ENCODE measurements at regions not wholly inside any gene's neighbourhood (a gene's known extent, or its start where the extent isn't known, plus 50 kb on each side); places are given as distances from the start of the nearest gene placed in this dataset.
A peak's percentile ranks its signal among the peaks of the same experiment; 100 is the strongest.
"Not testable (repeated sequence)": the region's sequence is repeated elsewhere in the genome, so short reads cannot be mapped to it uniquely, and the experiment has no call there.

DNA sequence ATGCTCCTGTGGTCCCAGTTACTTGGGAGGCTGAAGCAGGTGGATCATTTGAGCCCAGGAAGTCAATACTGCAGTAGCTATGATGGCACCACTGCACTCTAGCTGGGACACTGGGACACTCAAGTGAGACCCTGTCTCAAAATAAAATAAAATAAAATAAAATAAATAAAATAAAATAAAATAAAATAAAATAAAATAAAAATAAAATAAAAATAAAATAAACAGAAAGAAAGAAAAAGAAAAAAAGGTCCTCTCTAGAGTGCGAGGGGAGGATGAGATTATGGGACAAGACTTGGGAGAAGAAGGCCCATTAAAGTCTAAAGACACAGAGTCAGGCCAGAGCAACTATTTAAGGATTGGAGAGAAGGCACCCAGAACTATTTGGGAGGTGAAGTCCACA is 172.5 kb downstream of the IER5 start:
- DNase-seq, result no peak

DNA sequence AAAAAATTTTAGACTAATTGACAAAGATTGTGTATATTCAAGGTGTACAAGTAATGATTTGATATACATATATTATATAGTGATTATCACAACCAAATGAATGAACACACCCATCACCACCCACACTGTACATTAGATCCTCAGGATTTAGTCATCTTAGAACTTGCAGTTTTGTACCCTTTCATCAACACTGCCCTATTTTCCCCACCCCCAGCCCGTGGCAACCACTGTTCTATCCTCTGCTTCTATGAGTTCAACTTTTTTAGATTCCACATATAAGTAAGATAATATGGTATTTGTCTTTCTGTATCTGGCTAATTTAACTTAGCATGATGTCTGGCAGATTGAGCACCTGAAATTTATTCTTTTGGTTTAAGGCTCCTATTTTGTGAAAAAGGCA is 173.6 kb downstream of the IER5 start:
- no peak for DNase-seq

DNA sequence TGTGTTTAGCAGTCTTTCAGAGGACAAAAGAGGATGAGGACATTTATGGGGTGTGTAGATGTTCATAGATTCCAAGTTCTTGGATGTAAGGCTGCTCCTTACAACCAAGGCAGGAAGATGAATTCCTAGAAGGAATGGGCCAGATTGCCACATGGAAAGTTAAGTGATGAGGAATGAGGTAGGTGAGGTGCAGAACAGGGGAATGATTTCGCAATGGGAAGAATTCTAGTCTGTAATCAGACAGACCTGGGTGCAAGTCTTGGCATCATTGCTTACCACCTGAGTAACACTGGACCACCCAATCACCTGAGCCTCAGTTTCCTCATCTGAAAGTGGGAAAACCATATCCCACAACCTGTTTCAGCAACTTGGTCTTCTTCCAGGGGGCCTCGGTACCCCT is 174.9 kb downstream of the IER5 start:
- DNase-seq, result no peak

DNA sequence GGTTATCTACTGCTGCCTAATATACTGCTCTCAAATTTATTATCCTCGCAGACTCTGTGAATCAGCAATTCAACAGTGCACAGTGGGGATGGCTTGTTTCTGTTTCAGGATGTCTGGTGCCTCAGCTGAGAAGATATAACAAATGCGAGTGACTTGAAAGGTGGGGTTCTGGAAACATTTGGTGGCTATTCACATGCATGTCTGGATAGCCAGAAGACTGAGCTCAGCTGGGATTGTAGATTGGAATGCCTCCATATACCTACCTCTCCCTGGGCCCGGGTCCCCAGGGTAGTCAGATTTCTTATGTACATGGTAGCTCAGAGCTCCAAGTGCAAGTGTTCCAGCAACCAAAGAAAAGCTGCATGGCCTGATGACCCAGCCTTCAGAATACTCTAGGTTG is 176.3 kb downstream of the IER5 start:
- no peak for DNase-seq

DNA sequence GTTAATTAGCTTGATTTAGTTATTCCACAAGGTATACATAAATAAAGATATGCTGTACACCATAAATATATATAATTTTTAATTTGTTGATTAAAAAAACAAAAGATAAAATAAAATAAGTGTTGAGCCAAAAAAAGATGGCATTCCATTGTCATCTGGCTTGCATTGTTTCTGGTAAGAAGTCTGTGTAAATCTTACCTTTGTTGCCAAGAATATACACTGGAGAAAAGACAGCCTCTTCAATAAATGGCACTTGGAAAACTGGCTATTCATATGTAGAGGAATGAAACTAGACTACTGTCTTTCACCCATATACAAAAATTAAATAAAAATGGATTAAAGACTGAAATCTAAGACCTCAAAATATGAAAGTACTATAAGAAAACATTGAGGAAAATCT is 196.5 kb downstream of the IER5 start:
- no peak for DNase-seq

DNA sequence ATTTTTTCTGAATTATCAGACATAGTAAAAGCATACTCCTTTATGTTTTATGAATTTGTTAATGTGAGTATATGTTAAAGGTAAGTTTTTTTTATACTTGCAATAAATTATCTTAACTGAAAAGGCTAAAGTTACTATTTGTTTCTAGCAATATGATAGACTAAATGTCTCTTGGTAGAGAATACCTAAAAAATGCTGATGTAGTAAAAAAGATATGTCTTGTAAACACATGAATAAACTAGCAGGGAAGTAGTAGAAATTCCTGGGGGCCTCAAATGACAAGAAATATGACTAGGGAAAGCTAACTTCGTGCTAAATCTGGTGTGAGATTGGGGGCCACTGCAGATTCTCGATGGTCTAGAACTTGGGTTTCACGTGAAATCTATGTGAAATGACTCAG is 188.1 kb upstream of the CACNA1E start:
- no peak for DNase-seq

DNA sequence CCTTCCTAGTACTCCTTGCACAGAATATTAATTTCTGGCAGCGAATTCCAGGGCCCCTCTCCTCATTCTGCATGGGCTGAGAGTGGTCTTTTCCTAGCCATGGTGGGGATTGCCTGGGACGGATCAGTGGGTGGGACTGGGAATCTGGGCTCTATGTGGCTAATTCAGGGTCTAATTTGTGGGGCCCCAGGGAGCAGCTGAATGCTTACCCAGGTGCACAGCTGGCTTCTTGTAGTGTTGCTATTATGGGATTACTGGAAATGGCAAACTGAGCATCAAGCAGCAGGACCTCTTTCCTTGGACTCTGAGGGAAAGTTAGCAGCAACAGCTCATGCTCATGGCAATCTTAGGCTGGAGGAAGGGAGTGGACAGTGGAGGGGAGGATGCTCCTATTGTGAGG is 187.1 kb upstream of the CACNA1E start:
- DNase-seq, result no peak

DNA sequence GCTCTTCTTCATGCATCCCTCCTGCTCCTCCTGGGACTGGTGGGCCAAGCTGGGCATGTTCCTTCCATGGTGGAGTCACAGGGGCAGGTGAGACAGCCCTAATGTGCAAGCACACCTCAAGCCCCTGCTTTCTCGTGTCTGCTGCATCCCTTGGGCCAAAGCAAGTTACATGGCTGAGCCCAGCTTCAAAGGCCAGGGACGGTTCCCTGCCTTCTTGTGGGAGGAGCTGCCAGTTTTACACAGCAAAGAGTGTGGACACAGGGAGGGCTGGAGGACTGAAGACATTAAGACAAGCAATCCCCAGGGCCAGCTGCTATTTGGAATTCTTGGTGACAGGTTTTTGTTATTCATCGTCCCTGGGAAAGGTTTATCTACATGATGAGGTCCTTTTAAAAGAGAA is 175.2 kb upstream of the CACNA1E start:
- DNase-seq, result no peak

DNA sequence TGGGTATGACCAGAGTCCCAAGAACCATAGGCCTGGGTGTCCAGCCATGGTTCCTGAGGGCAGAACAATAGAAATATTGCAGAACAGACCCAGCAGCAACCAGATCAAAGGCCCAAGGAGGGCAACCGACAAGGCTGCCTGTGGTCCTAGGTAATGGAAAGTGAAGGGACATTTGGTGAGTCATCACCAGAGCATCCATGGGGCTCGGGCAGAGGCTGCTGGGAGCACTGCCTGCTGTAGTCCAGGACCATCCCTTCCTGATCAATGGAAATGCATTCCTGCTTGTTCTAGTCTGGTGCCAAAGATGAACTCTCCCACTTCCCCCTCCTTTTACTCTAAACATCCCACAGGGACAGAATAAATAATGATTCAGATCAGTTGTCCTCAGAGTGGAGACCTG is 172.8 kb upstream of the CACNA1E start:
- DNase-seq, result no peak

DNA sequence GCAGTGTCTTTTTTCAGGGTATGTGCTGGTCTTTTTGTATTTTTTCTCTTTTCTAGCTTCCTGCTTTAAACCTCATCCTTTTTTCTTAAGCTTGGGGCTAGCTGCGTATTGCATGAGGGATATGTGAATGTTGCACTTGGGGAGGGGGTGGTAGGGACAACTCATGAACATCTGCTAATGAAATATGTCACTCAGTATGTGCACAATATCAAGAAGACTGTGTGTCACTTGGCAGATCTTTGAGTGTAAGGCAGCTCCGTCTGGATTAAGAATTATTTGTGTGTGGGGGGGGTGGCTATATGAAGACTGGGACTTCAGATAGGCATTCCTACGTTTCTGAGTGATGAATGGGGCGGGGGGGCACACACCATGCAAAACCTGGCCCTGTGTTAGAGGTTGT is 170.4 kb upstream of the CACNA1E start:
- DNase-seq, result no peak

DNA sequence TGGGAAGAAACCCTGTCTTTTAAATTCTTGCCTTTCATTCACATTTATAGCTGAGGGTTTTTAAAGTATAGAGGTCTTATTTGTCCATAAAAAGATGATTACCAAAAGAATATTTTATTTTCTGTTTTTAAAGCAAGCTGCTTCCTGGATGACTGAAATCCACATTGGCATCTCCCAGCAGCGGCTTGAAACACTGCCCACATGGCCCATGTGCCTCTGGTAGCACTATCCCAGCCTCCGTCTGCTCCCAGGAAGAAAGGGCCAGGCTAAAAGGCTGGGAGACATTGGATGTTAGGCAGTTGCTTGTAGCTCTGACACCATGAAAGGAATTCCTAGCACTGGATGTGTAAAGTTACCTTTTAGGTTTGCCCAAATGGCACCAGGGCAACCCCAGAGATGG is 169.9 kb upstream of the CACNA1E start:
- no peak for DNase-seq

DNA sequence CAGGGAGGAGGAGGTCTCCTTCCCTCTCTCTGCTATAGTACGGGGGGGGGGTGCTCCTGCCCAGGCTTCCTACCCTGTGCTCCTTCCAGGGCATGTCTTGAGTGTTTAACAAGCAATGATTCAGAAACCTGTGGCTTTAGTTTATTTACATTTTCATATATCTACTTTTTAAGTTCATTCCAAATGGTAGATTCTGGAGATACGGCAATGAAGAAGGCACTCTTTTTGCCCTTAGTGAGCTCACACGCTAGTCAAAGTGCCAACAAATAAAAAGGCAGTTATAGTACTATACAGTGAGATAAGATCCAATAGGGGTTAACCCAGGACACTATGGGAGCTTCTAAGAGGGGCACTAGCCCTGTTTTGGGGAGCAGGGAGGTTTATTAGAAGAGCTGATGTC is 169.3 kb upstream of the CACNA1E start:
- no peak for DNase-seq

DNA sequence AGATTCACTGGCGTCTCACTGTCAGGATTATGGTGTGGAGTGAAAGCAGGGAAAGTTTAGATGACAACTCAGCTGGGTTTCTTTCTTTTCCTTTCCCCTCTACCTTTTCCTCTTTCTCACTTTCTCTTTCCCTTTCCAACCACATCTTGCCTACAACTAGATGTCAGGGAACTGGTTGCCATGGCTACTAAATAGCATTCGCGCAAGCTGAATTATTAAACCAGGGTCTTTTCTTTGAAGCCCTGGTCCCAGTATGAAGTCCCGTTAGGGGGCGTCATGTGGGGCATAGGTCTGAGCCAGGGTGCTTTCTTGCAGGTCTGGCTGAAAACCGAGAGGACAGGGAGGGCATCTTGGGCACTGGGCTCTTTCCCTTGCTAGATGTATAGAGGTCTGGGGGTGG is 168.4 kb upstream of the CACNA1E start:
- DNase-seq, result no peak

DNA sequence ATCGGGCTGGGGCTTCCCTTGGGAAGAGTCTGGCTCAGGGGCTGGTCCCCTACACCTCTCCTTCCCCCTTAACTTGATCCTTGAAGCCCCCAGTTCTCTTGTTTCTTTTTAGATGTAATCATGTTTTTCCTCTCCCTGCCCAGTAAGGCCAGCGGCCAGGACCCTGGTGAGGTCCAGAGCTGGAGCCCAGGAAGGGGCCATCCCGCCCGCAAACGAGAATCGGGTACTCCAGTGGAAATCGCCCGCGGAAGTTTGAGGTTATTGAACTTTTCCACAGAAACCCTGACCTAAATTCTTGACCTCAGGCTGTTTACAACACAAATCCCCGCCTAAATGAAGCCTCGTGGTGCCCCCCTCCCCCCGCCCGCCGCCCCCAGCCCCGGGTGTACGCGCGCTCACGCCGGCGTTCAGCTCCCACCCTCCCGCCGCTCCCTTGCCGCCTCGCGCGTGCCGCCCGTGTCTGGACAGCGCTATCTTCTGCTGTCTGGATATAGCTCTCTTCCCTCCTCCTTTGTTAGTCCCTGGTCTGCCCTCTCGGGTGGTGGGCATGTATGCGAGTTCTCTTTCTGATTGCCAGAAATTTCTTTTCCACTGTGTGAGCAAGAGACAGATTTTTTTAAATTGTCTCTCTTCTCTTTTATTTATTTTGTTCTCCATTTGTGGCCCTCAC is 165.9 kb upstream of the CACNA1E start:
- peak; percentile 24 for DNase-seq

DNA sequence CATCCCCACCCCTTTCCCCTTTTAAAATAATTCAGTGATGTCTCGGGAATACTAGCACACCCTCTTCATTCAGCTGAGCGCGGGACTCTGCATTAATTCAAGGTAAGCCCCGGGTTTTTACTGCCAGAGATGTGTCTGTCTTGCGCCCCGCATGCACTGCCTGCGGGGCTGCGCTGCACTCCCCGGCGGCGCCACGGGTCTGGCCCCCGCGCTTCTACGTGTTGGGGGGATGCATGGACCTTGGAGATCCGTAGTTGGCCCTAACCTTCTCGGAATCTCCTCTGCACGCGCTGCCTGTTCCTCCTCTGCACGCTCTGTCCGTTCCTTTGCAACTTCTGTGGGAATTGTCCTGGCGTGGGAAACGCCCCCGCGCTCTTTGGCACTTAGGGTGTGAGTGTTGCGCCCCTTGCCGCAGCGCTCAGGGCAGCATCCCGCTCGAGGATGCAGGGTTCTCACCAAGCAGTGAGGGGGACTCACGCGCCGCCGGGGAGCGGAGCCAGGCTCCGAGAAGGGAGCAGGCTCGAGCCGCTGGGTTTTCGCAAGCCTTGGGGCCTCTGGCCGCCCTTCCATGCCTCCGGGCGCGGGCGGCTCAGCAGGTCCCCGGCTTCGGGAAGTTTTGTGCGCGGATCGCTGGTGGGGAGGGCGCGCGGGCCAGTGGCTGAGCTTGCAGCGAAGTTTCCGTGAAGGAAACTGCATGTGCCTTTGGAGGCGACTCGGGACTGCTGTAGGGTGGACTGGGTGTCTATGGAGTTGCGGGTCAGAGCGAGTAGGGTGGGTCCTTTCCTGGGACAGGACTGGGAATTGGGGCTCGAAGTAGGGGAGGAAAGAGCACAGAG is 165.1 kb upstream of the CACNA1E start:
- peak; percentile 35 for DNase-seq

DNA sequence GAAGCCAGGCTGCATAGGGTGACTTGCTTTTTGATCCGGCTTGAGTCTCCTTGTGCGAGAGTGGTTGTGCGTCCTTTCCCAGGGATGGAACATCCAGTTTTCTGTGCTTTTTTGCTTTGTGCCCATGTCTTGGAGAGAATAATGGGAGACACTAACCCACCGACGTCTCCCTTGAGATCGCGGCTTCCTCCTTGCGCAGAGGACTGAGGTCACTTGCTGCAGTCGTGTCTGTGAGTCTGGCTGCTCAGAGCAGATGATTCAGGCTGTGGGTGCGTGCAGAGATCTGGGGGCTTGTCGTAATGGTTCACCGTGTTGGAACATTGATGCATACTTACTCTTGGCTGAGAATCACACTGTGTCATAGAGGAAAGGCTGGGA is 164.5 kb upstream of the CACNA1E start:
- DNase-seq, result peak; percentile 31

DNA sequence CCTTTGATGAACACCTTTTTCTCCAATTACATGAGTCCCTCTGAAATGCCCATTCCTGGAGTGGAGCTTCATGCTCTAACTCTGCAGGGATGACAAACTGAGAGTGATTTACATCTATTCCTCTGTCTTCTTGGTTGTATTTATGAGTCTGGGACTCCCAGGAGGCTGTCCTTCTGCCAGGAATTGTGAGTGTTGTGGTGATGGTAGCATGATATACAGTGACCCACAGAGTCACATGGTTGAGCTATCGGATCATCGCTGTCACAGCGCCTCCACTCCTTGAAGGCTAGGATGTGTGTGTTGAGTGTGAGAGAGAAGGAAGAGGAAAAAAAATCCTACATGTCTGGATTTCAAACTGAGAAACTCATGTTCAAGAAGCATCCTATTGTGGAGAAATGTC is 163.4 kb upstream of the CACNA1E start:
- DNase-seq, result no peak

DNA sequence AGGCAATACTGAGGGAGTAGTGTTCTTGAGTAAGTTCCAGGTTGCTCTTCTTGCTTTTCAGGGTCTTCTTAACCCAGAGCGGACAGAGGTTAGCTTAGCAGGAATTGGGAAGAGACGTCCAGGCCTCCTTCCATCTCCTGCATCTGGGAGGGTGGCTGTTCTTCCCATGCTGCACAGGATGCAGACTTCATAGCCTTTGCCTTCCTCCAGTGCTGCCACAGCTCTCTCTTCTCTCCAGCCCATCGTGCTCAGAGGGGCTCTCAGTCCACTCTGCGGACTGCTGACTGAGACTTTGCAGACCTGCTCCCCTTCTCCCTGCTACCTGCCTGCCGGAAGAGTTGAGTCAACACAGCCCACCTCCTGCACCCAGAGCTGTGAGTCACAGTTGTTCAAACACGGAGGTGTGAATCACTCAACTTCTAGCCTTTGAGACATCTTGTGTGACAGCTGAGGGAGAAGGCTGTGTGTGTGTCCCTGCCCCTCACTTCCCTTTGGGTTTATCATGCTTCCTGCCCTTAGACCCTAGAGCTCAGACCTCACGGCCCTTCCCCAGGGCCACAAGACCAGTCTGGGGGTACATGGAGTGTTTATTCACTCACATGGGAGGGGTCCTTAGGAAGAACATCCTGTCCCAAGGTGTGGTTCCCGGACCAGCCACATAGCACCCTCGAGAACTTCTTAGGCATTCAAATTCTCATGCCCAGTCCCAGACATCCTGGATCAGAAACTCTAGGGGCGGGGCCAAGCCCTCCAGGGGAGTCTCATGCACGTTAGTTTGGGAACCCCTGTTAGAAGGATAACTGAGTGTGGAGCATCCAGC is 158.3 kb upstream of the CACNA1E start:
- peak; percentile 73 for DNase-seq

DNA sequence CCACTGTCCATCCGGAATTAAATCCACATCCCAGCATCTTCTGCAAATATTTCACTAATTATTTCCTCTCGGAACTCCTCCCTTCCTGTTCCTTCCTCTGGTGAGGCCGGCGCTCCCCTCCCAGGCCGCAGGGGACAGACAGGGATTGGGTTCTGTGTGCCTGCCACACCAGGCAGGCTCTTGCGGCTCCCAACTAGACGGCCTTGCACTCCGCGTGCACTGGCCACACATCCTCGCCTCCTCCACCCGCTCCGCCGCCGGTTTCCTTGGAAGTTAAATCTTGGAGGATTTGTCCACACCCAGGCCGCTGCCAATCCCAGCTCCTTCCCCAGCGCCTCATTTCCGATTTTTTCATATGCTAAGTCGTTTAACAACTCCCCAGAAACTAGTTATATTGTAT is 157.6 kb upstream of the CACNA1E start:
- not testable (repeated sequence) for DNase-seq

DNA sequence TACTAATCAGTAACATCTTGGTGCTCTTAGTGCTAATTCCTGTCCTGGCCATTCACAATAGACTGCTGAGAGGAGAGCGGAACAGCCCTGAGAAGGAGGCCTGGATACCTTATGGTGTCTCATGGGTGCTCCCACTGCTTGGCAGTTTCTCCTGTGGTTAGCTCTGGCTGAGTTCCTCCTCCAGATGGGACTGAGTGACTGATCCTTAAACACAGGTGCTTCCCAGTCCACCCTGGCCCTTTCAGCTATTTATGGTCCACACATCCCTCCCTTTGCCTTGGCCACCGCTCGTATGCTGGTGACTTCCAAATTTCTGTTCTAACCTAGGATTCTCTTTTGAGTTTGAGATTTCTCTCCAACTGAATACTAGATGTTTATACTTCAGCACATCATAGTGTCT is 157.0 kb upstream of the CACNA1E start:
- no peak for DNase-seq

DNA sequence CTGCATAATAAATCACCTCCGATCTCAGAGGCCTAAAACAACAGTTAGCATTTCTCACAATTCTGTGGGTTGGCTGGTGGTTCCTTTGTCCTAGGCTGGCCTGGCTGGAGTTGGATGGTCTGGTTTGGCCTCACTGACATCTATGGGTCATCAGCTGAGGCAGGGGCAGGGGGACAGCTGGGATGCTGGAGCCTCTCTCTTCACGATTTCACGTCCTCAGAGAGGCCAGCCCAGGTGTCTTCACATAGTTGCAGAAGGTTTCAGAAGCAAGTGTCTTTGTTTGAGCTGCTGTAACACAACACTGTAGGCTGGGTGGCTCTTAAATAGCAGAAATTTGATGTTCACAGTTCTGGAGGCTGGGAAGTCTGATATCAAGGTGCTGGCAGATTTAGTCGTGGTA is 155.5 kb upstream of the CACNA1E start:
- no peak for DNase-seq

DNA sequence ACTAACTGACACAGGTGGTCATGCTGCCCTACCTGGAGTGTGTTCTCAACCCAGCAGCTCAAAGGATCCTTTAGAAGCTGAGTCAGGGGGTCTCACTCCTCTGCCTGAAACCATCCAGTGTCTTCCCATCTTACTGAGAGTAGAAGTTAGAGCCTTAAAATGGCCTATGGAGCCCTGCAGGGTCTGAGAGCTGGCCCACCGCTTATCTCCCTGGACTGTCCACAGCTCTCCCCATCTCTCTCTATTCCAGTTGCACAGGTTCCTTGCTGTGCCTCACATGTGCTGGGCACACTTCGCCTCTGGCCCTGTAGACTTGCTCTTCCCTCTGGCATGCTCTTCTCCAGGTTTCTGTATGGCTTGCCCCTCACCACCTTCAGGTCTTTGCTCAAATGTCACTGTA is 148.6 kb upstream of the CACNA1E start:
- no peak for DNase-seq

DNA sequence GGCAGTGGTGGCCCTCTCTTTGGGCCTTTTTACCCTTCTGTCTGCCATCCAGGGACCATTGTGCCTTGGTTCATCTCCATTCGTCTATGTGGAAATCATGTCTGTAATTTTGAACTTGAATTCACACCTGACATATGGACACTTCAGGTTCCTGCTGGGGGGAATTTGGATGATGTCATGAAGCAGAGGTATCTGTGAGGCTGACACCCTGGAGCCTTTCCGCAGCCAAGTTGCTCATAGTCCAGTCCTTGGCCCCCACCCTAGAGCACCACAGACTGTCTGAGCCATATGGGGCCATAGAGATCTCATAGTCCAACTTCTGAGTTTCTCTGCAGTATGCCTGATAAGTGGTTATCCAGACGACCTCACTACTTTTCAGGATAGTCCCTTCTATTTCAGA is 147.7 kb upstream of the CACNA1E start:
- DNase-seq, result no peak

DNA sequence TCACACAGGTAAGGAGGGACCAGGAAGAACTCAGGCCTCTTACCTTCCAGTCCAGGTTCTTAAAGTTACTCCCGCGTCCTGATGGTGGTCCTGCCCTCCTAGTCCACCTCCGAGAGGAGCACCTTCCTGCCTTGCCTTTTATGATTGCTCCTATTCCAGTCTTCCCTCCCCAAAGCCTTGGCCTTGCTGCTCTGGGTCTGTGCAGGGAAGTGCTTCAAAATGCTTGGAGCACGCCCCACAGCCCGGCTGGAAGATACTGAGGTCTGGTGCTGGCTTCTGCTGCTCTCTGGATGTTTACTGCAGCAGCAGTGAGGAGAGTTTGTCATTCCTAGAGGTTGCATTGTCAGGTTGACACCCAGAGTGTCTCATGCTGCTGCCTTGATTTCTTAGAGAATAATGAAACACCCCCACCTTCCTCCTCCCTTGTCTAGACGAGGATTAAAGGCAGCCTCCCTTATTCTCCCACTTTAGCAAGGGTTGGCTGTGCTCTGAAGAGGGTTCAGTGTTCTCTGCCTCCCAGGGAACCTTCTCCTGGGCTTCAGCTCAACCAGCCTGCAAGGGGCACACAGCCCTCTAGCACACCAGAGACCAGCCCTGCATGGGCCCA is 142.2 kb upstream of the CACNA1E start:
- DNase-seq, result no peak

Data from stimulated activated CD4-positive, alpha-beta T cell treated with anti-CD3 and anti-CD28 coated beads, Interleukin-15, amount 100 ng/mL, for 24 hours (primary cell).